CD4-positive, alpha-beta T cell treated with Interferon alpha-2 for 1 hour (primary cell): ENCODE measurements at regions not wholly inside any gene's neighbourhood (a gene's known extent, or its start where the extent isn't known, plus 50 kb on each side); places are given as distances from the start of the nearest gene placed in this dataset.
"Not testable (repeated sequence)": the region's sequence is repeated elsewhere in the genome, so short reads cannot be mapped to it uniquely, and the experiment has no call there.

ENCODE experiments used
- DNase-seq, 2 donors: peaks; one replicate each; pipeline ENCODE4 v3.0.0-alpha.2; 2020 to 2022

DNA sequence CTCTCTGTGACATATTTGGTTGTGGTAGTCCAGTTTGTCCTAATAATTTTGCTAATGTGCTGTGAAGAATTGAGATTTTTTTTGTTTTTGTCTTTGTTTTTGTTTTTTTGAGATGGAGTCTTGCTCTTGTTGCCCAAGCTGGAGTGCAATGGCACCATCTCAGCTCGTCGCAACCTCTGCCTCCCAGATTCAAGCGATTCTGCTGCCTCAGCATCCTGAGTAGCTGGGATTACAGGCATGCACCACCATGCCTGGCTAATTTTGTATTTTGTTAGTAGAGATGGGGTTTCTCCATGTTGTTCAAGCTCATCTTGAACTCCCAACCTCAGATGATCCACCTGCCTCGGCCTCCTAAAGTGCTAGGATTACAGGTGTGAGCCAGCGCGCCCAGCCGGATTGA is 73.4 kb downstream of the FAM50B start:
- not testable (repeated sequence) for DNase-seq

DNA sequence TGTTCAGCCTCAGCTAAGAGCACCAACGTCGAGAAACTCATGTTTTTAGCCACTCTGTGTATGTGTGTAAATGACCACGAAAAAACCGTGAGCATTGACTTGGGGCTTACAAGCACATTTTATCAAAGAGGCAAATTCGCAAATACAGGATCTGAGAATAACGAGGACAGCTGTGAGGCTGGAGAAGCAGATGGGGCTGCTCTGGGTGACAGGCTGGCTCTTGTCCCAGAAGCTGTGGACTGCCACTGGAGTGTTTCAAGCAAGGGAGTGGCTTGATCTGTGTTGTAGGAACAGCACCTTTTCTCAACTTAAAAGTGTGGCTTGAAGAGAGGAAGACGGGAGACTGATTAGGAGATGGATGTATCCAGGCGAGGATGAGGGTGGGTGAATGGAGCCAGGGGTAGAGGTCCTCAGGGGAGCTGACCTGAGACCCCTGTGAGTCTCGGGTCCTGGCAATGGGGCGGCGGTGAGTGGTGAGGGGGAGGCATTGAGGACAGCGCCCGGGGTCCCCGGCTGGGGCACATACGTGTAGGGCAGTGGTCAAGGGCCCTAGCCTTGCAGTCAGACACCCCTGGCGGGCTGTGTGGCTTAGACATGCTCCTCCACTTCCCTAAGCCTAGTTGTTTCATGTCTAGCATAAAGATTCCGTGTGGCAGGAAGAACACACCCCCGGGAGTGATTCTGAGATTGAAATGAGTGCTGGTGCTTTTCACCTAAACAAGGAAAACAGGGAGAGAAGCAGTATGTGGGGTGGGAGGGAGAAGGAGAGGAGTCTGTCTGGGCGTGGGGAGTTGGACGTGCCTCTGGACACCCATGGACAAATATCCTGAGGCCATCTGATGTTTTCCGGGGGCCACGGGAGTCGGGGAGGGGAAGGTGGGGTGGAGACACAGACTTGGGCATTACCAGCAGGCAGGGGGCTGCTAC is 76.3 kb downstream of the FAM50B start:
- DNase-seq = not testable (repeated sequence)

DNA sequence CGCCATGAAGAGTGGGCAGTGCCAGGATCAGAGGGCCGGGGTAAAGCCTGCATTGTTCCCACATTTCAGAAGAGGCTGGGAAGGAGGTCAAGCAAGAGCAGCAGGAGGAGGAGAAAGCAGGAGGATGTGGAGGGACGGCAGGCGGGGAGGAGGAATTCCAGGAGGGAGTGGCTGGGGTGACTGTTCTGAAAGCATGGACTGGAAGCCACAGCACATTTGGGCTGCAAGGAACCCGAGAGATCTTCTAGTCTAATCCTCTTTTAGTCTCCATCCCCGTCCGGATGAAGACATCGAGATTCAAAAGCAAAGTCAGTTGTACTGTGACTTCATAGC is 76.9 kb downstream of the FAM50B start:
- no peak for DNase-seq

DNA sequence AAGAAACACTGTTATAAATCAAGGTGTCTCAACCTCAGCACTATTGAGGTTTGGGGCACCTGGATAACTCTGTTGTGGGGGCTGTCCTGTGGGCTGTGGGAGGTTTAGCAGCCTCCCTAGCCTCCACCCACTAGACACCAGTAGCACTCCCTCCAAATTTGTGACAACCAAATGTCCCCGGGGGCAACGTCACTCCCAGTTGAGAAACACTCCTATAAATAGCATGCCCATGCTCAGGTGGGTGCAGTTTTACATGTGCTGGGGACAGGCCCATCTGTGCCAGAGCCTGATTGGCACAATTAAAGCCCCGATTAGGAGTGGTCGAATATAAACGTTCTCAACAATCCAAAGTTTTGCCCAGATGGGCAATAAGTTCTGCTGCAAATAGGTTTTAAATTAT is 78.9 kb downstream of the FAM50B start:
- DNase-seq = no peak

DNA sequence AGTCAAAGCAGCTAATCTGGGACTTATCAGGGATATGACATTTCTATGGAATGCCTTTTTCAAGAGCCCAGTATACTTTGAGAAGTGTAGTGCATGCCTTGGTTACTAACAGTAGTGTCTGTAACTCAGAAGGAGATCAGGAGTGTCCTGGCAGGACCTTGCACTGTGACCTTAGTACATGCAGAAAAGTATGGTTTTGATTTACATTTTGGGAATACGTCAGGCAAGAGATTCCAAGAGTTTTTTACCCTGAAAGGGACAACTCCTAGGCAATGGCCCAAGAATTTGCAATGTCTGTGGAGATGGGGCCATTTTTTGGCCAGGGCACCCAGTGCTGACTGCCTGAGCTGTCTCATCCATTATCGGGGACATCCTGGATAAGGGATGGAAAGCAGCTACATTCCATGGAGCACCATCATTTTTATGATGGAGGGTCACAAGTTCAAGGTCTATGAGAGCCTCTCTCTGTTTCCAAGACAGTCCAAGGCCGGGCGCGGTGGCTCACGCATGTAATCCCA is 80.2 kb downstream of the FAM50B start:
- DNase-seq = no peak

DNA sequence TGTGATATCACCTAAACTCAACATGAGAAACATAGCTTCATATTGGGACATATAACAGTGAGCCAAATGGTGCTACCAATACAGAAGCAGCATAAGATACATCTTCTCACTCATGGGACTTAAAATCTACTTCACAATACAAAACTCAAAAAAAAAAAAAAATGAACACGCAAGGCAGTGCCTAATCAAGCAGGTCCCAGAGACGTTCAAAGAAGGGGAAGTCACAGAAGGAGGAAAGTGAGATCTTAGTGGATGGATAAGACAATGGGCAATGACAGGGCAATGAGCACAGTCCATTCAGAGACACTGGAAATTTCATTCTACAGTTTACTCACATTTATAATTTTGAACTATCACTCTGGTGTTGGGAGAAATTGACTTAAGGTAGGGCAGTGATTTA is 88.3 kb downstream of the FAM50B start:
- no peak for DNase-seq

DNA sequence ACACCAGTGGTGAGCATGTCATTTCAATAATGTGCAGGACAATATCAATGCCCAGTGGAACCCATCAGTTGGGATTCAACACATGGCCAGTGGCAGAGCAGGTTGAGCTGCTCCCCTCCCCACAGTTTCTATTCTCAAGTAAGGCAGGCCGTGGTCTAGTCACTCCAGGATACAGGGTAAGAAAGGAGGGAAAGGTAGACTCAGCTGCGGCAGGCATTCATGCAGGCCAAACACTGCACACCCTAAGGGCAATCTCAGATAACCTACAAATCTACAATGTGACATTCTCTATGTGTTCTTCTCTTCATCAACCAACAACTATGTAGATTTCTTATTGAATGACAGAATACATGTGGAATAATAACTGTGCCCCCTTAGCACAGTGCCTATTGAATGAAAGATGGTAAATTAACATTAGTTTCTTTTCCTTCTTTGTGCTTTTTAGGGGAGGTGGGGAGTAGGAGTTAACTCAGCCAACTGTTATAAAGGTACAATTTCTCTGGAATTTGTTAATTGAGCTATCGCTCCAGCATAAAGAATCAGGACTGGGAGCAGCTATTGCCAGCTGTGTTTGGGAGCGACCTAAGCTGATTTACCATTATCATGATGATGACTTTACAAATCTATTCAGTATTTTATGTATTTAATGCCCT is 89.7 kb downstream of the FAM50B start:
- no peak for DNase-seq

DNA sequence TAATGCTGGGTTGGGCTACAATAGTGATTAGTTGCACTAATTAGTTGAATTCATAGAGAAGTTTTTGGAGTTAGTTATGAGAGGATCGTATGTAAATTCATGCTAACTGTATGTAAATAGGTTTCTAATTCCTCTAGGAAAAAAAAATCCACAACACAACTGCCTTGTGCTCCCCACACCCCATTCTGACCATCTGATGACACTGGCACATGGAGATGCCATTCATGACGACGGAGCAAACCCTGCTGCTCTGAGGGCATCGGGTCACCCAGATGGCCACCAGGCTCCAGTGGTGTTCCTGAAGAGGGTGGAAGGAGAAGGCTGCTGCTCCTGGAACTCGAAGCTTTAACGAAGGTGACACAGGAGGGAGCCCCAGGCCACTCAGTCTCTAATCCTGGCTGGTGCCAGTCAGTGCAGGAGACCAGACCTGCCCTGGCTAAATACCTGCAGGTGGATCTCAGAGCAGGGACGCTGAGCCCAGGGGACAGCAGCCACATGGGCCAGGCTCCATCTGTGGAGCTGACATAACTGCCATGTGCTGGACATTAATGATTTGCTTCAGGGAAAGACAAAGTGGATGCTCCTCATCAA is 90.3 kb downstream of the FAM50B start:
- no peak for DNase-seq

DNA sequence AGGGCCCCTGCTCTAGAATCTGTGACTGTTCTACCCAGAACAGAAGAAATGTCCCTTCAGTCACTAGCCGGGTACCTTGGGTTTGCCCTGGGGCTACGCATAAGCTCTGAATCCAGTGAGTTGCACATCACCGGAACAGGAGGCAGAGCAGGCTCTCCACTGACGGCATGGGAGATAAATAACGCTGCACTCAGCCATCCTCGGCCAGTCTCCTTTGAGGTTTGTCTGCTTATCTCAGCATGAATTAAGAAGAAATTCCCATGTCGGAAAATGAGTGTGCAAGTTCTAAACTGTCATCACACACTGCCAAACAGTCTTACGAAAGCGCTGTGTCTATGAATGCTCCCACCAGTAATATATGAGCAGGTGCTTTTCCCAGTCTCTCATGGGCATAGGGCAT is 90.8 kb downstream of the FAM50B start:
- no peak for DNase-seq

DNA sequence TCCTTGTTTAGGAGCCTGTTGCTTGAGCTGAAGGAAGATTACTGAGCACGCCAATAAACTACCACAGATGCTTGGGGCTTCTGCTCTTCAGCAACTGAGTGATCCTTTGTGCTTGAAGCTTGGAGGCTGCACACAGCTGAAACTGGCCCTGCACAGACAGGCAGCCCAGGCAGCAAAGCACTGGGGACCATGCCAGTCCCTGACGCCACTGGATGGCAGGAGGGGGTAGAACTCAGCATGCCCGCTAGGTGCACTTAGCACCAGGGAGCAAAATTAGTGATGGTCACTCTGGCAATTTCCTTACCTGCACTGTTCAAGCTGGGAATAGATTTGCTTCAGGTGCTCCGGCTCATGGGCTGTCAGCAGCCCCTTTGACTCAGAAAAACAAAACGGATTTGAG is 91.5 kb downstream of the FAM50B start:
- DNase-seq = no peak

DNA sequence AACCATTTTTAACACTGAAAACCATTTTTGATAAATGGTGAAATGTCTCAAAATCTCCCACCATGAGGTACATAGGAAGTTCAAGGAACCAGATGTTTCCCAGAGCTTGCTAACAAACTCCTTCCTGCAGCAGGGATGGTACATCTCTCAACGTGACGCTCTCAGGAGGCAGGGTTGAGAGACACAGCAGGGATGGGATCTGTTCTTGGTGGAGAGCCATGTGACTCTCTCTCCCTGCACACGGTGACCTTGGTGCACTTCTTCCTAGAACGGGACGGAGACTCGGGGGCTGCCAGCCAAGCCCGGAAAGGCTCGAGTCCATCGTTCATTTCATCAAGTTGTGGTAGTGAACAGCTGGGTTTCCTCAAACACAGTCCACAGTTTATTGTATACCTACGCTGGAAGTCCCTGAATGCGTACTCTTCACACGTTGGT is 94.2 kb downstream of the FAM50B start:
- DNase-seq = no peak

DNA sequence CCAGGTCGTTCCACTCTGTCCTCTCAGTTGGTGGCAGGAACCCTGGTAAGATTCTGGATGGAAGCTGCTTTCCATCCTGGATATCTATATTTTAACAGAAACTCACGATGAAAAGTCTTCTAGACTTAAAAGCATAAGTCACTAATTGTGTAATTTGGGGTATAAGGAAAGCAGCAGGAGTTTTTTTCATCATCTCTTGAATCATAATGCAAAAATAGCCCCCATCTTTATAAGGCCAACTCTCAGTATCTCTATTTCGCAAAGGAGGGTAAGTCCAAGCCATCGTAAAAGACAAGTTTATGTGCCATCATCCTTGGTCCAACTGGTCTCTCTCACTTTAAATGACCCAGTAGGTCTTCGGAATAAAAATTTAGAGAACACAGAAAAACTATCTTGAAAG is 95.1 kb downstream of the FAM50B start:
- DNase-seq = no peak

DNA sequence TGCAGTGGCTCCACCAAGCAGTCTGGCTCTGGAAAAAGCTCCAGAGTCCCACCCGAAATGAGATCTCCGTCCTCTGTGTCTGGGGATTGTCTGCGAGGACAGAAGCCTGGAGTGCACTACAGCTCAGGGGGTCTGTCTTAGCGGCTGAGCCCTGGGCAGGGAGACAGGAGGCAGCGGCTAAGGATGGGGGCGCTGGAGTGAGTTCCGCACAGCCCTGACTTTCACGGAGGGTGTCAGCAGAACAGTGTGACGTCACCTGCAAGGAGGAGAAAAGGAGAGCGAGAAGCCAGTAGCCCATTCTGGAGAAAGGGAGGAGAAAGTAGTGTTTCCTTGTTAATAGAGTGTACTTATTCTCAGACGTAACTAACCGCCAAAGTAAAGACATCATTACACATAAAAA is 97.6 kb downstream of the FAM50B start:
- no peak for DNase-seq

DNA sequence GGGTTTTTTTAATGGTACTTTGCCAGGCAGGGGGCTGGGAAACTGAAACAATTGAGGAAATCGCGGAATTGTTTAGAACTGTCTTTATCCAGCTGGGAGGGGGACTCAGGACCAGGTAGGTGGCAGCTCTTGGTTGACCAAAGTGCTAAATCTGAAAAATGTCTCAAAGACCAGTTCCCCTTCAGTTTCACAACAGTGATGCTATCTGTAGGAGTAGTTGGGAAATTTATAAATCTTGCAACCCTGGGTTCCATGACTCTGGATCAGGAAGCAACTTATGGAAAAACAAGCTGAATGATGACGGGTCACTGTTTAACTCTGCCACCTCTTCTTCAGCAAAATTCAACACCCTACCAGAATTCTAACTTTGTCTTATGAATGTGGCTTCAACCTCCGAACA is 99.7 kb downstream of the FAM50B start:
- DNase-seq = no peak

DNA sequence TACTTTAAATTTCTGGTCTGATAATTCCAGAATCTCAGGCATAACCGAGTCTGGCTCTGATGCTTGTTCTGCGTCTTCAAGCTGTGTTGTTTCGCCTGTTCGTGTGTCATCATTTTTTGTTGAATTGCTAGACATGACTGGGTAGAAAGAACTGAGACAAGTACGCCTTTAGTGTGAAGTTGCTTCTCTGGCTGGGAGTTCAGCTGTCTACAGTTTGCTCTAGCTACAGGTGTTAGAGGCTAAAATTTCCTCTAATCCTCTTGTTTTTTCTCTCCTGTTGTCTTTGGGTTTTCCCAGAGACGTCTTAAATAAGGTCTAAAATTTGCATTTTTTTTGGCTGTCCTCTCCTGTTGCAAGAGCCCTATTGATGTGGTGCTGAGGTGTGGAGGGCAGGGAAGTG is 100.3 kb downstream of the FAM50B start:
- no peak for DNase-seq

DNA sequence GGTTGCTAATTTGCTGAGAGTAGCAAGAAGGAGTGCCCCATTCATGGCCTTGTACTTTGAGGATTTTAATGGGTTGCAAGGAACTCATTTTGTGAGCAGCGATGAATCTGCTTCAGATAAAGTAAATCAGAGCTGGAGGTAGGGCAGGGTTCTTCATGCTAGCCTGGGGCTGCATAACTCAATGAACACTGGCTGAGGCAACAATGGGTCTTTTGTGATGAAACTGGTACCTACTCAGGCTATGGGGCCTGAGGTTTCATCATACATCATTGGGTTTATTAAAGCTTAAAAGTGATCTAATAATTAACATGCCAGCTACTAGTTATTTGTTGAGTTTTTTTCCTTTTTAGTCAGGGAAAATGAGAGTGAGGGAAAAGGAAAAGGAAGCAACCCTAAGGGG is 106.9 kb downstream of the FAM50B start:
- no peak for DNase-seq

DNA sequence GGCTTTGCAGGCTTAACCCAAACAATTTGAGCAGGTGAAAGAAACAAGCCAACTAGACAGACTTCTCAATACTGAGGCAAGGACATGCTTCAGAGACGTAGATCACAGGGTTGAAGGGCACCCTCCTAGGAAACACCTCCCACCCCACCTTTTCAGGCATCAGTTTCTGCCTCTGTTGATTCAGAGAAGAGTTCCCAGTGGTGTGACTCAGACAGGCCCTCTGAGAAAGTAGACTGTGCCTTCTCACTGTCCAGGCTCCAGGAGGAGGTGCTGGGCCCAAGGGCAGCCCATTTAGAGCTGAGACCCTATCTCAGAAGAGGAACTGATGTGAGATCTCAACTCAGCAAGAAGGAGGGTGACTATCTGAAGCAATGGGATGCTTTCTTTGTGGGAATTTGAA is 108.1 kb downstream of the FAM50B start:
- no peak for DNase-seq

DNA sequence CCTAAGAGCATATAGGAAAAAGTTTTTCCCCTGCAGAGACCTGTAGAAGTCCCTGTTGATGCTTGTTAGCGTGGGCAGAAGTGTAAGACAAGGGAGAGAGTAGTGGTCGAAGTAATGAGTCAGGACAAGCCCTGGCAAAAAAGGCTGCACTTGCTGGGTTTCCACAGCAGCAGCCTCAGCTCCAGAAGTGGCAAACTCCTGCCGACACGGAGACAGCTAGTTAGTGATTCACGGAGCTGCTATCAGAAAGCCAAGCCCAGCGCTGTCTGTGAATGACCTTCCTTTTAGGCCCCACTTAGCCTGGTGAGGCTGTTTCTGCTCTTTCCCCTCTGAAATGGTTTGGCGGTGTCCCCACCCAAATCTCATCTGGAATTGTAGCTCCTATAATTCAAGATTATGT is 109.1 kb downstream of the FAM50B start:
- DNase-seq = no peak

DNA sequence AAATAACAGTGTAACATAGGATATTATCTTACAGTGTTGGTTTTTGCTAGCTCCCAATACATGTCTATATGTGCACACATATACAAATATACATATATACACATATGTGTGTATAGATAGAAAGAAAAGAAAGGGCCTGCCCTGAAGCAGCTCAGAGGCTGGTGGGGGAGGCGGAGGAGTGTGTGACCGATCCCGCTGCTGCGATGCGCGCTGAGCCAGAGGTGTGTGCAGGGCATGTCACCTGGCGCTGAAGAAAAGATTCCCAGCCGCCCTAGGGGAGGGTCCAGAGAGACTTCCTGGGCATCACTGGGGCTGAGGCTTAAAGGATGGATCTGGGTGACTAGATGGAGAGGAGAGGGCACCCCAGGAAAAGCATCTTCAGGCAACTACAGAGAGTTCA is 110.2 kb downstream of the FAM50B start:
- DNase-seq = no peak

DNA sequence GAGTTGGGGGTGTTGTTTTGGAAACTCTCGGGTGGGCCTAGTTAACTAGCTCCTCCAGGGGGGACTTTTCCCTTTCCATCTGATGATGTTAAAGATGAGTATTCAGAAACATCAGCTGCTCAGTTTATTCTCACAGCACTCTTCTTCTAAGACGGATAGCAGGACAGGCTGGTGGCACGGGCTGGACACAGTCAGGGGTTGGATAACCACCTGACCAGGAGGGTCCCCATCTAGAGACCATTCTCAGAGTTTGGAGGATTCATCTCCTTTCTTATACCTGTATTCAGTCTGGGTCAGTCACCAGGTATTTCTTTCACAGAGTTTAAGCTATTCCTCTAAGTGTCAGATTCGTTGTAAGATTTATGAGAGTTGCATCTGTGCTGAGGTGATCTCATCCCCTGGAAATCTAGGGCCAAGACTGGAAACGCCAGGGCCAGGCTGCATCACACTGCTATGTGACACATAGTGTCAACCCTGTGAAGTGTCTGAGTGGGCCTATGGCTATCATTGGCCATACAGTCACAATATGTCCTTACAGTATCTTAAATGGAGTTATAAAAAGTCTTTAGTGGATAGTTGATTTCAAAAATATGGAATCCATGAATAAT is 111.7 kb downstream of the FAM50B start:
- DNase-seq = no peak

DNA sequence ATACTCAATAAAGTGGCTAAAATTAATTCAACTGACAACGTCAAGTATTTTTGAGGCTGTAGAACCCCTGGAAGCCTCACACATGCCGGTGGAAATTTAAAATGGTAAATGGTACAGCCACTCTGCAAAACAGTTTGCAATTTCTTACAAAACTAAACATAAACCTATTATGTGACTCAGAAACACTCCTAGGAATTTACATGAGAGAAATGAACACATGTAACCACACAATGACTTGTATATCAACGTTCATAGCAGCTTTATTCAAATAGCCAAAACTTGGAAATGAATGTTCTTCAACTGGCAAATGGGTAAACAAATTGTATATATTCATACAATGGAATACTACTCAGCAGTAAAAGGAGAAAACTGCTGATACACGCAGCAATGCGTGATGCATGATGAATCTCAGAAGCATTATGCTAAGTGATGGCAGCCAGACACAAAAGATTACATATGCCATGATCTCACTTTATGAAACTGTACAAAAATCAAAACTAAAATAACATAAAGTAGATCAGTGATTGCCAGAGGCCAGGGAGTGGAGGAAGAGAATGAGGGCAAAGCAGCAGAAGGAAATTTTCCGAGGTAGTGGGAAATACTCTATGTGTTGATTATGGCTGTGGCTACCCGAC is 112.5 kb downstream of the FAM50B start:
- no peak for DNase-seq

DNA sequence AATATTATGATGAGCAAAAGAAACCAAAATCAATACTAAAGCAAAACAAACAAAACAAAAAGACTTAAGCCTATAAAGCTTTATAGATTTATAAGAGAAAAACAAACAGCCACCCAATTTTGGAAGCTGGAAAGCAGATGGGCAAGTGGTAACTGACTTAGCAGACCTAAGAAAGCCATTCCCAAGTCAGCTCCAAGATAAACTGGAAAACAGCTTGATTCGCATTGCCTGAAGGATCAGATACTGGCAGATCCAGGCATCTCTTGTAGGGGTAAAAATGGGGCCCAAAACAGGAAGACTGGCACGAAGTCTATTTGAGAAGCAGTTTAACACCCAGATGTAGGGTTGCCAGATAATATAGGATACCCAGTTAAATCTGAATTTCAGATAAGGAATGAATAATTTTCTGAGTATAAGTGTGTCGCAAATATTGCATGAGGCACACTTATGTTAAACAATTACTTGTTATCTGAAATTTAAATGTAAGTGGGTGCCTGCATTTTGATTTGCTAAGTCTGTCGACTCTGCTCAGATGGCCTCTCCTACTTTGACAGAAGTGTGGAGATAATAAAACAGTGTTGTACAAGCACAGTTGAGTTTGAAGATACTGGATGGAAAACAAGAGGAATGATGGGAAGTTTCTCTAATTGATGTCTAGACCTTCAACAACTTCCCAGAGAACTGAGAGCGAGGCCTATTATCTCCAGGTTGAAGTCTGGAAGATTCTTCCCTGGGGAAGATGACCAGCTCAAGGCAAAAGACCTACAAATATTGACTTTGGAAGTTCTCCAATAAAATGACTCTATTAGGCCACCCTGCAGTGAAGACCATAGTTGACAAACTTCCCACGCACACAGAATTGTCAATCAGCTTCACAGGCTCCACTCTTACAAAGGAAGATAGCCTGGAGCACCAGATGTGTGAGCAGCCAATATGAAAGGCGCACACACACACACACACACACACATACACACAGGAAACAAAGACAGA is 113.4 kb downstream of the FAM50B start:
- no peak for DNase-seq
